ENCODE measurements at regions not wholly inside any gene's neighbourhood (a gene's known extent, or its start where the extent isn't known, plus 50 kb on each side); places are given as distances from the start of the nearest gene placed in this dataset.

DNA sequence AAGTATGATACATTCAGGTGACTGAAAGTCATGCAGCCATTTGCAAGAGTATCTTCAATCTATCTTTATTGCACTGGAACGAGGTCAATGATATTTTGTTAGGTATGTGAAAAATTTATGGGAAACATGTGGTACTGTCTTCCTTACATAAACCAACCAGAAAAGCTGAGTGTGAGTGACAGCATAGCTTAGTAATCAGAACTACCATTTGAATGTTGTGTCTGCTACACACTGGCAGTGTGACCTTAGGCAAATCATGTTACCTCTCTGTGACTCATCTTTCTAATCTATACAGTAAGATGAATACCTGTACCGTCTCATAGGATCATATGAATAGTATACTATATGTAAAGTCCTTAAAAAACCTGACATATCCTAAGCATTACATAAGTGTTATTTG, 337.9 kb upstream of the IL12A start:
- no peak overlapping the region for H3K4me3 ChIP-seq (ENCODE audit: control insufficient read depth in 2 of 3, extremely low read depth in 1 of 3, insufficient read depth in 2 of 3, low read depth in 1 of 3, low read length in 3 of 3)
- no peak overlapping the region for H3K27ac ChIP-seq (ENCODE audit: control insufficient read depth, insufficient read depth, low read length)
- H3K27me3 ChIP-seq (ENCODE audit: control insufficient read depth, extremely low read depth, insufficient read depth, low read length): no peaks in the 10 kb centered on the region
- no peak for DNase-seq (ENCODE audit: low read depth, low spot score)
- TF ChIP-seq EZH2 (IDR thresholded peaks at IDR 0.05; ENCODE audit: low read length): no peak
- TF ChIP-seq, protein P1, sequence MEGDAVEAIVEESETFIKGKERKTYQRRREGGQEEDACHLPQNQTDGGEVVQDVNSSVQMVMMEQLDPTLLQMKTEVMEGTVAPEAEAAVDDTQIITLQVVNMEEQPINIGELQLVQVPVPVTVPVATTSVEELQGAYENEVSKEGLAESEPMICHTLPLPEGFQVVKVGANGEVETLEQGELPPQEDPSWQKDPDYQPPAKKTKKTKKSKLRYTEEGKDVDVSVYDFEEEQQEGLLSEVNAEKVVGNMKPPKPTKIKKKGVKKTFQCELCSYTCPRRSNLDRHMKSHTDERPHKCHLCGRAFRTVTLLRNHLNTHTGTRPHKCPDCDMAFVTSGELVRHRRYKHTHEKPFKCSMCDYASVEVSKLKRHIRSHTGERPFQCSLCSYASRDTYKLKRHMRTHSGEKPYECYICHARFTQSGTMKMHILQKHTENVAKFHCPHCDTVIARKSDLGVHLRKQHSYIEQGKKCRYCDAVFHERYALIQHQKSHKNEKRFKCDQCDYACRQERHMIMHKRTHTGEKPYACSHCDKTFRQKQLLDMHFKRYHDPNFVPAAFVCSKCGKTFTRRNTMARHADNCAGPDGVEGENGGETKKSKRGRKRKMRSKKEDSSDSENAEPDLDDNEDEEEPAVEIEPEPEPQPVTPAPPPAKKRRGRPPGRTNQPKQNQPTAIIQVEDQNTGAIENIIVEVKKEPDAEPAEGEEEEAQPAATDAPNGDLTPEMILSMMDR (optimal IDR thresholded peaks at IDR 0.05 in 1 of 3, IDR thresholded peaks at IDR 0.05 in 1 of 3, conservative IDR thresholded peaks at IDR 0.05 in 1 of 3; ENCODE audit: extremely low read depth in 1 of 3, insufficient read depth in 2 of 3, low read length in 3 of 3): no peak
- peak; percentile 84 for FAIRE-seq
- no peaks in the 10 kb centered on the region for H3K9me1 ChIP-seq (ENCODE audit: control insufficient read depth, extremely low read depth, insufficient read depth, low read length)
- no peak overlapping the region for H3K4me2 ChIP-seq (ENCODE audit: control insufficient read depth, extremely low read depth, insufficient read depth, low read depth, low read length)
- no peak overlapping the region for H3K9ac ChIP-seq (ENCODE audit: control insufficient read depth, extremely low read depth, insufficient read depth, low read length)
- H4K20me1 ChIP-seq (ENCODE audit: control insufficient read depth, extremely low read depth, insufficient read depth, low read length): no peaks in the 10 kb centered on the region
- no peak overlapping the region for H2AFZ ChIP-seq (ENCODE audit: control insufficient read depth, low read length)
- no peaks in the 10 kb centered on the region for H3K79me2 ChIP-seq (ENCODE audit: control insufficient read depth, insufficient read depth, low read length)
- no peaks in the 10 kb centered on the region for H3K9me3 ChIP-seq (ENCODE audit: control insufficient read depth, low read depth, low read length)
- dilution Hi-C loops (cut with MboI; ENCODE audit: extremely low pct_ligation_motif_present, low sequenced_read_pairs): no loop called here
- H3K36me3 ChIP-seq (ENCODE audit: control insufficient read depth in 2 of 2, extremely low read depth in 1 of 2, insufficient read depth in 2 of 2, low read length in 2 of 2): no peaks in the 10 kb centered on the region
- H3K4me1 ChIP-seq (ENCODE audit: control insufficient read depth, extremely low read depth, insufficient read depth, low read length): no peaks in the 10 kb centered on the region

DNA sequence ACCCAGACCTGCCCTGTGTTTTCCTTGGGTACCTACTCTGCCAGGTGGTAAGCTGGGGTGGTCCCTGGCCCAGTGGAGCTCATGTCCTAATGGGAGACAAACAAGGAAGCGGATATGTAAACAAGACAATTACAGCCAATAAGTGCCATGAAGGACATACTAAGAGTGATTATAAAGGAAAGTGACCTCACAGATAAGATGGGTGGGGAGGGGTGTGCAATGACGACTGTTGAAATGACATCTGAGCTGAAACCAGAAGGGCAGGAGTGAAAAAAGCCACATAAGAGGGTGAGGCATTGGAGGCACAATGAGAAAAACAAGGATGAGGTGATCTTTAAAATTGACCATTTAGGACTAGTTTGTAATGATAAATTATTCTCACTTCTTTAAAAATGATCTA, 336.2 kb upstream of the IL12A start:
- Histone ChIP-seq H4K20me1 (ENCODE audit: control insufficient read depth, extremely low read depth, insufficient read depth, low read length) (no peaks in the 10 kb centered on the region), H3K4me2 (ENCODE audit: control insufficient read depth, extremely low read depth, insufficient read depth, low read depth, low read length) (no peak overlapping the region), H3K4me3 (ENCODE audit: control insufficient read depth in 2 of 3, extremely low read depth in 1 of 3, insufficient read depth in 2 of 3, low read depth in 1 of 3, low read length in 3 of 3) (no peak overlapping the region), H3K9ac (ENCODE audit: control insufficient read depth, extremely low read depth, insufficient read depth, low read length) (no peak overlapping the region), H3K9me3 (ENCODE audit: control insufficient read depth, low read depth, low read length) (no peaks in the 10 kb centered on the region), H3K36me3 (ENCODE audit: control insufficient read depth in 2 of 2, extremely low read depth in 1 of 2, insufficient read depth in 2 of 2, low read length in 2 of 2) (no peaks in the 10 kb centered on the region), H3K27me3 (ENCODE audit: control insufficient read depth, extremely low read depth, insufficient read depth, low read length) (no peaks in the 10 kb centered on the region), H3K4me1 (ENCODE audit: control insufficient read depth, extremely low read depth, insufficient read depth, low read length) (no peaks in the 10 kb centered on the region), H2AFZ (ENCODE audit: control insufficient read depth, low read length) (no peak overlapping the region), H3K79me2 (ENCODE audit: control insufficient read depth, insufficient read depth, low read length) (no peaks in the 10 kb centered on the region), H3K9me1 (ENCODE audit: control insufficient read depth, extremely low read depth, insufficient read depth, low read length) (no peaks in the 10 kb centered on the region), H3K27ac (ENCODE audit: control insufficient read depth, insufficient read depth, low read length) (no peak overlapping the region)
- DNase-seq (ENCODE audit: low read depth, low spot score) (no peak), FAIRE-seq (no peak)
- no peak for TF ChIP-seq EZH2 (IDR thresholded peaks at IDR 0.05; ENCODE audit: low read length)
- TF ChIP-seq, protein P1 (optimal IDR thresholded peaks at IDR 0.05 in 1 of 3, IDR thresholded peaks at IDR 0.05 in 1 of 3, conservative IDR thresholded peaks at IDR 0.05 in 1 of 3; ENCODE audit: extremely low read depth in 1 of 3, insufficient read depth in 2 of 3, low read length in 3 of 3): no peak
- dilution Hi-C loops (cut with MboI; ENCODE audit: extremely low pct_ligation_motif_present, low sequenced_read_pairs): no loop called here
